HepG2 (cell line): ENCODE measurements at regions not wholly inside any gene's neighbourhood (a gene's known extent, or its start where the extent isn't known, plus 50 kb on each side); places are given as distances from the start of the nearest gene placed in this dataset.

Experiments
- CEBPB ChIP-seq: IDR thresholded peaks from 2 replicates; pipeline ENCODE4 v1.6.1; 2011; ENCODE audit warnings: low read depth, low read length, improper control_type of control experiment, borderline replicate concordance
- ETS1 ChIP-seq: sonication (generic); formaldehyde crosslinking; IDR thresholded peaks from 2 replicates; pipeline ENCODE4 v1.4.0; 2020; ENCODE audit warnings: missing genetic modification reagents
- KDM1A ChIP-seq: IDR thresholded peaks from 2 replicates; pipeline ENCODE4 v1.6.1; 2016; ENCODE audit warnings: missing compliant biosample characterization
- POLR2A ChIP-seq, 2 experiments: IDR thresholded peaks; 2 replicates each; pipeline ENCODE4 v1.6.1; 2011; ENCODE audit warnings: low read depth in 2 of 2, low read length in 2 of 2, mild to moderate bottlenecking in 1 of 2, moderate library complexity in 1 of 2; ENCODE audit not compliant: insufficient read depth in 1 of 2
- RNF2 ChIP-seq: fragments of 450-650 bp; conservative IDR thresholded peaks from 2 replicates; pipeline ENCODE4 v1.6.1; 2016; ENCODE audit warnings: low read depth
- ZFP82 ChIP-seq: sonication (generic); formaldehyde crosslinking; IDR thresholded peaks from 2 replicates; pipeline ENCODE4 v1.5.1; 2020; ENCODE audit warnings: mild to moderate bottlenecking, missing genetic modification reagents, borderline replicate concordance
- TF ChIP-seq, protein P1 (sequence below): sonication (generic); formaldehyde crosslinking; IDR thresholded peaks from 2 replicates; pipeline ENCODE4 v1.5.0; 2020; ENCODE audit warnings: mild to moderate bottlenecking, missing genetic modification reagents, moderate library complexity

- TF ChIP-seq ETS1 = no peak
- TF ChIP-seq CEBPB = no peak
- TF ChIP-seq, protein P1, sequence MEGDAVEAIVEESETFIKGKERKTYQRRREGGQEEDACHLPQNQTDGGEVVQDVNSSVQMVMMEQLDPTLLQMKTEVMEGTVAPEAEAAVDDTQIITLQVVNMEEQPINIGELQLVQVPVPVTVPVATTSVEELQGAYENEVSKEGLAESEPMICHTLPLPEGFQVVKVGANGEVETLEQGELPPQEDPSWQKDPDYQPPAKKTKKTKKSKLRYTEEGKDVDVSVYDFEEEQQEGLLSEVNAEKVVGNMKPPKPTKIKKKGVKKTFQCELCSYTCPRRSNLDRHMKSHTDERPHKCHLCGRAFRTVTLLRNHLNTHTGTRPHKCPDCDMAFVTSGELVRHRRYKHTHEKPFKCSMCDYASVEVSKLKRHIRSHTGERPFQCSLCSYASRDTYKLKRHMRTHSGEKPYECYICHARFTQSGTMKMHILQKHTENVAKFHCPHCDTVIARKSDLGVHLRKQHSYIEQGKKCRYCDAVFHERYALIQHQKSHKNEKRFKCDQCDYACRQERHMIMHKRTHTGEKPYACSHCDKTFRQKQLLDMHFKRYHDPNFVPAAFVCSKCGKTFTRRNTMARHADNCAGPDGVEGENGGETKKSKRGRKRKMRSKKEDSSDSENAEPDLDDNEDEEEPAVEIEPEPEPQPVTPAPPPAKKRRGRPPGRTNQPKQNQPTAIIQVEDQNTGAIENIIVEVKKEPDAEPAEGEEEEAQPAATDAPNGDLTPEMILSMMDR (CRISPR knock-in tag) = no peak
- no peak for TF ChIP-seq KDM1A (CRISPR knock-in tag)
- TF ChIP-seq RNF2 = no peak
- TF ChIP-seq ZFP82 (CRISPR knock-in tag) = no peak
- TF ChIP-seq POLR2A (IDR thresholded peaks at IDR 0.05; ENCODE audit: insufficient read depth in 1 of 2, low read depth in 2 of 2, low read length in 2 of 2) = no peak
Measured at GRCh38 chr9:119707228-119707845, 338.1 kb upstream of the BRINP1 start.
